ENCODE measurements at regions not wholly inside any gene's neighbourhood (a gene's known extent, or its start where the extent isn't known, plus 50 kb on each side); places are given as distances from the start of the nearest gene placed in this dataset.

DNA sequence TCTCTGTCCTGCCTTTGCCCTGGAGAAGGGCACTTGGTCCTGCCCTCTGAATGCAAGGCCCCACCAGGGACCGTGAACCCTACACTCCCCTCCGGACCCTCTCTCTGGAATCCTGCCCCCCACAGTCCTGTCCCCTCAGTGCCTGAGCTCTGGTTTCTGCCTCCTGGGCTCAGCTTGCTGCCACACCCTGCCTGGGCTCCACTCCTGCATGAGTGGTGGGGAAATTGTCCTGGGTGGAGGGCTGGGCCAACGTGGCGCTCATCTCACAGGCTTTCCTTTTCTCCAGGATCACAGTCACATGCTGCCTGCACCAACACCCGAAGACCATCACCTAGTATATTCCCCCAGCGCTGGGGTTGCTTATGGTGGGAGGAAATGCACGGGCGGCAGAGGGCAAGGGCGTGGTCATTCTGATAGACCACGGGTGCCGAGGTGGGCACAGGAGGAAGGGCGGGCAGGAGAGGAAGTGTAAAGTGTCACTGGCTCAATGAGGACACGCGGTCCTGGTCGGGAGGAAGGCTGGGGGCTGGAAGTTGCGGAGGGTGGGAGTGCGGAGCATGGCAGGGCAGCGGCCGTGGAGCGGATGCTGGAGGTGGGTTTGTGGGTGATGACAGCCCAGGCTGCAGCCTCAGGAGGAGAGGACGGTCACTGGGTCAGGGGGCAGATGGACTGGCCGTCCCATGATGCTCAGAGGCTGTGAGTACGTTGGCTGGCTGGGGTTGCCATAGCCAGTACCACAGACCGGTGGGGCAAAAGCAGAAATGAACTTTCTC is 99.5 kb downstream of the KIF26A start:
- TF ChIP-seq POLR2A (IDR thresholded peaks at IDR 0.05; ENCODE audit: low read depth, low read length) = no peak
- no peak for TF ChIP-seq TAF1 (IDR thresholded peaks at IDR 0.05; ENCODE audit: borderline replicate concordance, low read depth, low read length)
- no peak for TF ChIP-seq POLR2AphosphoS5 (IDR thresholded peaks at IDR 0.05; ENCODE audit: low read depth, low read length)

All from GM12892 (cell line).